Esophagus (tissue), 2 donors: ENCODE measurements at regions not wholly inside any gene's neighbourhood (a gene's known extent, or its start where the extent isn't known, plus 50 kb on each side); places are given as distances from the start of the nearest gene placed in this dataset.
"Not testable (repeated sequence)": the region's sequence is repeated elsewhere in the genome, so short reads cannot be mapped to it uniquely, and the experiment has no call there.

Experiments
- H3K27ac ChIP-seq, 2 donors: one replicate each; pipeline ENCODE4 v1.5.1; 2013; ENCODE audit warnings: low read depth in 2 of 2, mild to moderate bottlenecking in 2 of 2, inconsistent platforms in 1 of 2, low read length in 1 of 2, moderate library complexity in 1 of 2
- H3K27me3 ChIP-seq, 2 donors: one replicate each; pipeline ENCODE4 v1.6.1; 2013; ENCODE audit warnings: low read length in 2 of 2, control low read depth in 1 of 2, mild to moderate bottlenecking in 1 of 2; ENCODE audit not compliant: insufficient read depth in 2 of 2, control insufficient read depth in 1 of 2
- H3K36me3 ChIP-seq, 2 donors: one replicate each; pipeline ENCODE4 v1.6.1; 2013; ENCODE audit warnings: low read length in 1 of 2; ENCODE audit not compliant: control insufficient read depth in 2 of 2, insufficient read depth in 2 of 2
- H3K4me1 ChIP-seq, 2 donors: one replicate each; pipeline ENCODE4 v1.6.1; 2013; ENCODE audit warnings: low read length in 1 of 2; ENCODE audit not compliant: control insufficient read depth in 2 of 2, insufficient read depth in 2 of 2
- H3K4me3 ChIP-seq, 2 donors: one replicate each; pipeline ENCODE4 v1.5.1; 2013; ENCODE audit warnings: low read length in 2 of 2, mild to moderate bottlenecking in 2 of 2, low read depth in 1 of 2, moderate library complexity in 1 of 2
- H3K9me3 ChIP-seq, 2 donors: one replicate each; pipeline ENCODE4 v1.6.1; 2013; ENCODE audit warnings: mild to moderate bottlenecking in 2 of 2, low read depth in 1 of 2, low read length in 1 of 2, moderate library complexity in 1 of 2; ENCODE audit not compliant: control insufficient read depth in 2 of 2, insufficient read depth in 1 of 2
- WGBS, 2 donors: extraction: QIAGEN DNeasy Blood & Tissue Kit; methylation state at CpG; one replicate each; pipeline ENCODE4 v1.1.7; 2013; 5-methylcytosine and 5-hydroxymethylcytosine counted together
- donor health status: healthy with polysubstance abuse.
- donor health status: Bipolar disorder and iron deficiency.

- WGBS, 2 donors, result 29 to 39% methylated on average over 5 of the region's 5 CpGs
- not testable (repeated sequence) for H3K36me3 ChIP-seq, H3K4me3 ChIP-seq, H3K4me1 ChIP-seq, H3K27ac ChIP-seq, H3K9me3 ChIP-seq, H3K27me3 ChIP-seq
These were observed 1247.3 kb downstream of the RPIA start for GRCh38 chr2:89938756-89939155.

GRCh38 chr2:89944267-89944666 is 1252.8 kb downstream of the RPIA start:
- H3K27me3 ChIP-seq, H3K36me3 ChIP-seq, H3K4me1 ChIP-seq, H3K27ac ChIP-seq, H3K4me3 ChIP-seq, H3K9me3 ChIP-seq: not testable (repeated sequence)
- 43 to 82% methylated on average over 1 to 3 of the region's 6 CpGs for WGBS, 2 donors

GRCh38 chr2:89945004-89945616 is 1253.6 kb downstream of the RPIA start:
- no CpG with 5 or more reads among the region's 6 CpGs for WGBS, 2 donors
- not testable (repeated sequence) for H3K27me3 ChIP-seq, H3K9me3 ChIP-seq, H3K36me3 ChIP-seq, H3K4me1 ChIP-seq, H3K27ac ChIP-seq, H3K4me3 ChIP-seq

- WGBS, 2 donors, result 45 to 54% methylated on average over 3 of the region's 3 CpGs
These were observed 1255.8 kb downstream of the RPIA start for GRCh38 chr2:89947208-89947815.

GRCh38 chr2:89948102-89948501 is 1256.6 kb downstream of the RPIA start:
- not testable (repeated sequence) for H3K4me3 ChIP-seq, H3K27ac ChIP-seq, H3K4me1 ChIP-seq, H3K27me3 ChIP-seq, H3K36me3 ChIP-seq, H3K9me3 ChIP-seq
- 68 to 80% methylated on average over 3 of the region's 3 CpGs for WGBS, 2 donors

More at GRCh38 chr2:89947208-89947815, 1255.8 kb downstream of the RPIA start:
- not testable (repeated sequence) for H3K27ac ChIP-seq, H3K4me3 ChIP-seq, H3K4me1 ChIP-seq, H3K27me3 ChIP-seq, H3K36me3 ChIP-seq, H3K9me3 ChIP-seq

GRCh38 chr2:89950807-89951206 is 1259.3 kb downstream of the RPIA start:
- H3K9me3 ChIP-seq, H3K27ac ChIP-seq, H3K27me3 ChIP-seq, H3K4me3 ChIP-seq, H3K4me1 ChIP-seq, H3K36me3 ChIP-seq: not testable (repeated sequence)
- 0 to 3% methylated on average over 1 of the region's 2 CpGs for WGBS, 2 donors

GRCh38 chr2:89957236-89957635 is 1265.8 kb downstream of the RPIA start:
- not testable (repeated sequence) for H3K4me1 ChIP-seq, H3K36me3 ChIP-seq, H3K4me3 ChIP-seq, H3K27ac ChIP-seq, H3K9me3 ChIP-seq, H3K27me3 ChIP-seq
- 67 to 79% methylated on average over 3 of the region's 3 CpGs for WGBS, 2 donors

GRCh38 chr2:89959729-89960378 is 1268.4 kb downstream of the RPIA start:
- WGBS, 2 donors, result 67 to 89% methylated on average over 1 to 2 of the region's 3 CpGs
- H3K27ac ChIP-seq, result not testable (repeated sequence)

GRCh38 chr2:89960570-89960969 is 1269.1 kb downstream of the RPIA start:
- not testable (repeated sequence) for H3K4me3 ChIP-seq, H3K36me3 ChIP-seq, H3K27ac ChIP-seq, H3K27me3 ChIP-seq, H3K4me1 ChIP-seq, H3K9me3 ChIP-seq
- no CpG with 5 or more reads among the region's 2 CpGs for WGBS, 2 donors

More at GRCh38 chr2:89959729-89960378, 1268.4 kb downstream of the RPIA start:
- H3K4me1 ChIP-seq, H3K36me3 ChIP-seq, H3K9me3 ChIP-seq, H3K27me3 ChIP-seq, H3K4me3 ChIP-seq: not testable (repeated sequence)

- H3K4me1 ChIP-seq, H3K27me3 ChIP-seq, H3K27ac ChIP-seq, H3K4me3 ChIP-seq, H3K36me3 ChIP-seq, H3K9me3 ChIP-seq: not testable (repeated sequence)
- WGBS, 2 donors, result 20 to 39% methylated on average over 3 of the region's 3 CpGs
These were observed 1277.1 kb downstream of the RPIA start for GRCh38 chr2:89968567-89968966.
